ENCODE measurements at regions not wholly inside any gene's neighbourhood (a gene's known extent, or its start where the extent isn't known, plus 50 kb on each side); places are given as distances from the start of the nearest gene placed in this dataset.
"Not testable (repeated sequence)": the region's sequence is repeated elsewhere in the genome, so short reads cannot be mapped to it uniquely, and the experiment has no call there.

DNA sequence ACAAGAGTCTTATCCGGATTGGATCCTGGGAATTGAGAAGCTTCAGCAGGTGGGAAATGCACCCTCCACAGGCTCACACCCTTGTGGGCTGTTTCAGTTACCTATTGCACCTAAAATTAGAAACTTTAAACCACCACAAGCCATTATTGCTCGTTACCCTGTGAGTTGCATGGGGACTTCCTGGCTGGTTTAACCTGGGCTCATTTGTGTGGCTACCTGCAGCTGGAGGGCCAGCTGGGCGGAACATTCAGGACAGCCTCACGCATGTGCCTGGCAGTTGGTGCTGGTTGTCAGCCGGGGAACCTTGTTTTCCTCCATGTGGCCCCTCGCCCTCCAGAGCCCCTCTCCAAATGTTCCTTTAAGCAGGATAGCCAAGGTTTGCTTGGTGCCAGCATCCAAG lies 118.5 kb upstream of the DEFB108B start:
- H3K4me3 ChIP-seq (ENCODE audit: low read depth, low read length); H3K9me3 ChIP-seq (ENCODE audit: control insufficient read depth, insufficient read depth, low read length); DNase-seq (ENCODE audit: low read depth, low spot score); H3K27me3 ChIP-seq (ENCODE audit: control insufficient read depth, insufficient read depth, low read length); POLR2A ChIA-PET; H3K27ac ChIP-seq (ENCODE audit: low read depth, low read length); CTCF ChIA-PET: not testable (repeated sequence)

DNA sequence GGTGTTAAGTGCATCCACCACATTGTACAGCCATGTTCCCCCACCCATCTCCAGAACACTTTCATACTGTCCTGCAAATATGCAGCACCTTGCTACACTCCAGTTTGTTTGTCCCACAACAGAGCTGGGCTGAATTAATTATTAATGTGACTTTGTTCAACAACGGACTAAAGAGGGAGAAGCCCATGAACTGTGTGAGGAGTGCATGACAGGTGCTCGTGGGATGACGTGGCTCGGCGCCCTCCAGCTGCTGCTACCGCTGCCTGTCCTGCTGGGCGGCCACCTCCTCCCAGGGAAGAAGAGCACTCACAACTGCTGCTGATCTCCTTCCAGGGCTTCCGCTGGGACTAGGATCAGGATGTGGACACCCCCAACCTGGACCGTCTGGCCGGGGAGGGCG lies 111.2 kb upstream of the DEFB108B start:
- H3K4me3 ChIP-seq (ENCODE audit: low read depth, low read length); CTCF ChIA-PET; H3K27me3 ChIP-seq (ENCODE audit: control insufficient read depth, insufficient read depth, low read length); DNase-seq (ENCODE audit: low read depth, low spot score); H3K9me3 ChIP-seq (ENCODE audit: control insufficient read depth, insufficient read depth, low read length); POLR2A ChIA-PET; H3K27ac ChIP-seq (ENCODE audit: low read depth, low read length): not testable (repeated sequence)

DNA sequence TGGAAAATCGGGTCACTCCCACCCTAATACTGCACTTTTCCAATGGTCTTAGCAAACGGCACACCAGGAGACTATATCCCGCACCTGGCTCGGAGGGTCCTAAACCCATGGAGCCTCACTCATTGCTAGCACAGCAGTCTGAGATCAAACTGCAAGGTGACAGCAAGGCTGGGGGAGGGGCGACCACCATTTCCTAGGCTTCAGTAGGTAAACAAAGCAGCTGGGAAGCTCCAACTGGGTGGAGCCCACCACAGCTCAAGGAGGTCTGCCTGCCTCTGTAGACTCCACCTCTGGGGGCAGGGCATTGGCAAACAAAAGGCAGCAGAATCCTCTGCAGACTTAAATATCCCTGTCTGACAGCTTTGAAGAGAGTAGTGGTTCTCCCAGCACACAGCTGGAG lies 109.0 kb upstream of the DEFB108B start:
- H3K27me3 ChIP-seq (ENCODE audit: control insufficient read depth, insufficient read depth, low read length); H3K9me3 ChIP-seq (ENCODE audit: control insufficient read depth, insufficient read depth, low read length); CTCF ChIA-PET; DNase-seq (ENCODE audit: low read depth, low spot score); POLR2A ChIA-PET; H3K27ac ChIP-seq (ENCODE audit: low read depth, low read length); H3K4me3 ChIP-seq (ENCODE audit: low read depth, low read length): not testable (repeated sequence)

DNA sequence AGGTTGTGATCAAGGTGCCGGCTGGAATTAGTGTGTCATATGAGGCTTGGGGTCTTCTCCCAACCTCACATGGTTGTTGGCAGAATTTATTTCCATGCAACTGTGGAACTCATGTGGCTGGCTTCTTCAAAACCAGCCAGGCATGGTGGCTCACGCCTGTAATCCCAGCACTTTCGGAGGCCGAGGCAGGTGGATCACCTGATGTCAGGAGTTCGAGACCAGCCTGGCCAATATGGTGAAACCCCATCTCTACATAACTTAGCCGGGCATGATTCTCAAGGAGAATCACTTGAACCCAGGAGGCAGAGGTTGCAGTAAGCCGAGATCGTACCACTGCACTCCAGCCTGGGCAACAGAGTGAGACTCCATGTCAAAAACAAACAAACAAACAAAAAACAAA lies 102.3 kb upstream of the DEFB108B start:
- H3K27ac ChIP-seq (ENCODE audit: low read depth, low read length); CTCF ChIA-PET; POLR2A ChIA-PET; H3K9me3 ChIP-seq (ENCODE audit: control insufficient read depth, insufficient read depth, low read length); DNase-seq (ENCODE audit: low read depth, low spot score); H3K27me3 ChIP-seq (ENCODE audit: control insufficient read depth, insufficient read depth, low read length); H3K4me3 ChIP-seq (ENCODE audit: low read depth, low read length): not testable (repeated sequence)

DNA sequence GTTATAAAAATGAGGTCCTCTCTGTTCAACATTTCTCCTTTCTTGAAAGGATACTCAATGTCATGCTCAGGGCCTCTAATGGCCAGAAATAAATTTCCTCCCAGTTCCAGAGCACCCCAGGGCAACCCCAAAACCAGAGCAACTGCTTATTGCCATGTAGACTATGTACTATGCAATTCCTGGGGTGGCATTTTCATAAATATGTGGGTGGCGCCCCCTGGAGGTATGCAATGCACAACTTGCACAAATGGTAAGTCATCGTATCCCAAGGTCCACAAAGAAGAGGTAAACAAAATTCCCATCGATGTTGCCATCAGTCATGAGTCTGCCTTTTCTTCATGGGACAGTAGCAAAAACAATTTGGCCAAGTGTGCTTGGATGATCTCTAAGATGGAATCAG lies 98.6 kb upstream of the DEFB108B start:
- POLR2A ChIA-PET; H3K9me3 ChIP-seq (ENCODE audit: control insufficient read depth, insufficient read depth, low read length); H3K27ac ChIP-seq (ENCODE audit: low read depth, low read length); CTCF ChIA-PET; H3K27me3 ChIP-seq (ENCODE audit: control insufficient read depth, insufficient read depth, low read length); DNase-seq (ENCODE audit: low read depth, low spot score); H3K4me3 ChIP-seq (ENCODE audit: low read depth, low read length): not testable (repeated sequence)

DNA sequence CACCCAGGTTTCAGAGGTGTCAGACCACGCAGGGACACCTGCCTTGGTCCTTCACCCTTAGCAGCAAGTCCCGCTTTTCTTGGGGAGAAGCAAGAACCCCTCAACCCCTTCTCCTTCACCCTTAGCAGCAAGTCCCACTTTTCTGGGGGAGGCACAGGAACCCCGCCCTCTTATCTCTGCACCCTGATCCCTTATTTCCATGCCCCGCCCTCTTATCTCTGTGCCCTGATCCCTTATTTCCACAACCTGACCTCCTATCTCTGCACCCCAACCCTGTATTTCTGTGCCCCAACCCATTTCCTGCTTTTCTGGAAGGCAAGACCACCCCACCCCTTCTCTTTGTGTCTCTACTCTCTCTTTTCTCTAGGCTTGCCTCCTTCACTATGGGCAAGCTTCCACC lies 94.7 kb upstream of the DEFB108B start:
- H3K27me3 ChIP-seq (ENCODE audit: control insufficient read depth, insufficient read depth, low read length); H3K27ac ChIP-seq (ENCODE audit: low read depth, low read length); CTCF ChIA-PET; DNase-seq (ENCODE audit: low read depth, low spot score); H3K9me3 ChIP-seq (ENCODE audit: control insufficient read depth, insufficient read depth, low read length); H3K4me3 ChIP-seq (ENCODE audit: low read depth, low read length); POLR2A ChIA-PET: not testable (repeated sequence)

DNA sequence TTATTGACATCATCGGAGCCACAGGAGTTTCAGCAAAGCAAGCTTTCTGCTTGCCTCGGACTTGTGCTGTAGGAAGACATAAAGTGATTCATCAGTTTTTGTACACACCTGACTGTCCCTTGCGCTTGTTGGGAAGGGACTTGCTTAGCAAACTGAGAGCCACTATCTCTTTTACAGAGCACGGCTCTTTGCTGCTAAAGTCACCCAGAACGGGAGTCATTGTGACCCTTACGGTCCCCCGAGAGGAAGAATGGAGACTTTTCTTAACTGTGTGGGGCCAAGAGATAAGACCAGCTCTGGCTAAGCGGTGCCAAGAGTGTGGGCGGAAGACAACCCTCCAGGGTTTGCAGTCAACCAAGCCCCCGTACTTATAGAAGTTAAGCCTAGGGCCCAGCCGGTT lies 89.6 kb upstream of the DEFB108B start:
- CTCF ChIA-PET; H3K27me3 ChIP-seq (ENCODE audit: control insufficient read depth, insufficient read depth, low read length); H3K4me3 ChIP-seq (ENCODE audit: low read depth, low read length); POLR2A ChIA-PET; H3K9me3 ChIP-seq (ENCODE audit: control insufficient read depth, insufficient read depth, low read length); DNase-seq (ENCODE audit: low read depth, low spot score); H3K27ac ChIP-seq (ENCODE audit: low read depth, low read length): not testable (repeated sequence)

DNA sequence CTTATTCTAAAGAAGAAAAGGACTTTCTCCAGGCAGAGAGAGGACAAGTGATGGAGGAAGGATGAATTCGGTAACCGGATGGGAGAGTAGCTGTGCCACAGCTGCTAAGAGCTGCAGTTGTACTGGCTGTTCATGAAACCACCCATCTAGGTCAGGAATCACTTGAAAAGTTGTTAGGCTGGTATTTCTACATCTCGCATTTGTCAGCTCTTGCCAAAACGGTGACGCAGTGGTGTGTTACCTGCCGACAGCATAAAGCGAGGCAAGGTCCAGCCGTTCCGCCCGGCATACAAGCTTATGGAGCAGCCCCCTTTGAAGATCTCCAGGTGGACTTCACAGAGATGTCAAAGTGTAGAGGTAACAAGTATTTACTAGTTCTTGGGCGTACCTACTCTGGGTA lies 87.3 kb upstream of the DEFB108B start:
- POLR2A ChIA-PET; H3K4me3 ChIP-seq (ENCODE audit: low read depth, low read length); CTCF ChIA-PET; H3K9me3 ChIP-seq (ENCODE audit: control insufficient read depth, insufficient read depth, low read length); H3K27ac ChIP-seq (ENCODE audit: low read depth, low read length); H3K27me3 ChIP-seq (ENCODE audit: control insufficient read depth, insufficient read depth, low read length); DNase-seq (ENCODE audit: low read depth, low spot score): not testable (repeated sequence)

DNA sequence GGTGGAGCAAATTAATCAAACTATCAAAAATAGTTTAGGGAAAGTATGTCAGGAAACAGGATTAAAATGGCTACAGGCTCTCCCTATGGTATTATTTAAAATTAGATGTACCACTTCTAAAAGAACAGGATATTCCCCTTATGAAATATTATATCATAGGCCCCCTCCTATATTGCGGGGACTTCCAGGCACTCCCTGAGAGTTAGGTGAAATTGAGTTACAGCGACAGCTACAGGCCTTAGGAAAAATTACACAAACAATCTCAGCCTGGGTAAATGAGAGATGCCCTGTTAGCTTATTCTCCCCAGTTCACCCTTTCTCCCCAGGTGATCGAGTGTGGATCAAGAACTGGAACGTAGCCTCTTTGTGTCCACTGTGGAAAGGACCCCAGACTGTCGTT lies 86.7 kb upstream of the DEFB108B start:
- H3K9me3 ChIP-seq (ENCODE audit: control insufficient read depth, insufficient read depth, low read length); DNase-seq (ENCODE audit: low read depth, low spot score); POLR2A ChIA-PET; H3K27me3 ChIP-seq (ENCODE audit: control insufficient read depth, insufficient read depth, low read length); CTCF ChIA-PET; H3K27ac ChIP-seq (ENCODE audit: low read depth, low read length); H3K4me3 ChIP-seq (ENCODE audit: low read depth, low read length): not testable (repeated sequence)

DNA sequence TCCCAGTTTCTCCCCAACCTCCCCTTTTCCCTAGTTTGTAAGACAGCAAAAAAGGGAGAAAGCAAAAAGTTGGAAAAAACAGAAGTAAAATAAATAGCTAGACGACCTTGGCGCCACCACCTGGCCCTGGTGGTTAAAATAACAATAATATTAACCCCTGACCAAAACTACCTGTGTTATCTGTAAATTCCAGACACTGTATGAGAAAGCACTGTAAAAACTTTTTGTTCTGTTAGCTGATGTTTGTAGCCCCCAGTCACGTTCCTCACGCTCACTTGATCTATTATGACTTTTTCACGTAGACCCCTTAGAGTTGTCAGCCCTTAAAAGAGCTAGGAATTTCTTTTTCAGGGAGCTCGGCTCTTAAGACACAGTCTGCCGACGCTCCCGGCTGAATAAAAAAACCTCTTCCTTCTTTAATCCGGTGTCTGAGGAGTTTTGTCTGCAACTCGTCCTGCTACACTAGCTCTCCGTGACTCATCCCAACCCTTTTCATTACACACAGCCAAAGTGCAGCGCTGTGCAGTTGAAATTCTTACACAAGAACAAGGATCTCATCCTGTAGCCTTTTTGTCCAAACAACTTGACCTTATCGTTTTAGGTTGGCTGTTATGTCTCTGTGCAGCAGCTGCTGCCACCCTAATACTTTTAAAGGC lies 83.9 kb upstream of the DEFB108B start:
- DNase-seq (ENCODE audit: low read depth, low spot score); H3K27ac ChIP-seq (ENCODE audit: low read depth, low read length); H3K27me3 ChIP-seq (ENCODE audit: control insufficient read depth, insufficient read depth, low read length); POLR2A ChIA-PET; H3K4me3 ChIP-seq (ENCODE audit: low read depth, low read length); H3K9me3 ChIP-seq (ENCODE audit: control insufficient read depth, insufficient read depth, low read length): not testable (repeated sequence)
- CTCF ChIA-PET: interaction anchor here (1.2 kb wide), 1 partner anchor 65 kb away, joined by 3 read pairs; no protein-coding TSS in a partner anchor

DNA sequence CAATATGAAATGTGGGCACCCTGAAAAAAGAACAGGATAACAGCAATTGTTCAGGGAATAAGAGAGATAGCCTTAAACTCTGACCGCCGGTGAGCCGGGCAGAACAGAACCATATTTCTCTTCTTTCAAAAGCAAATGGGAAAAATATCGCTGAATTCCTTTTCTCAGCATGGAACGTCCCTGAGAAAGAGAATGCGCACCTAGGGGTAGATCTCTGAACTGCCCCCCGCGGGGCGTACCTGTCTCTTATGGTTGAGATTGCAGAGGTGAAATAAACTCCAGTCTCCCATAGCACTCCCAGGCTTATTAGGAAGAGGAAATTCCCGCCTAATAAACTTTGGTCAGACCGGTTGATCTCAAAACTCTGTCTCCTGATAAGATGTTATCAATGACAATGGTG lies 82.1 kb upstream of the DEFB108B start:
- H3K4me3 ChIP-seq (ENCODE audit: low read depth, low read length); H3K27ac ChIP-seq (ENCODE audit: low read depth, low read length); DNase-seq (ENCODE audit: low read depth, low spot score); H3K27me3 ChIP-seq (ENCODE audit: control insufficient read depth, insufficient read depth, low read length); POLR2A ChIA-PET; H3K9me3 ChIP-seq (ENCODE audit: control insufficient read depth, insufficient read depth, low read length); CTCF ChIA-PET: not testable (repeated sequence)

DNA sequence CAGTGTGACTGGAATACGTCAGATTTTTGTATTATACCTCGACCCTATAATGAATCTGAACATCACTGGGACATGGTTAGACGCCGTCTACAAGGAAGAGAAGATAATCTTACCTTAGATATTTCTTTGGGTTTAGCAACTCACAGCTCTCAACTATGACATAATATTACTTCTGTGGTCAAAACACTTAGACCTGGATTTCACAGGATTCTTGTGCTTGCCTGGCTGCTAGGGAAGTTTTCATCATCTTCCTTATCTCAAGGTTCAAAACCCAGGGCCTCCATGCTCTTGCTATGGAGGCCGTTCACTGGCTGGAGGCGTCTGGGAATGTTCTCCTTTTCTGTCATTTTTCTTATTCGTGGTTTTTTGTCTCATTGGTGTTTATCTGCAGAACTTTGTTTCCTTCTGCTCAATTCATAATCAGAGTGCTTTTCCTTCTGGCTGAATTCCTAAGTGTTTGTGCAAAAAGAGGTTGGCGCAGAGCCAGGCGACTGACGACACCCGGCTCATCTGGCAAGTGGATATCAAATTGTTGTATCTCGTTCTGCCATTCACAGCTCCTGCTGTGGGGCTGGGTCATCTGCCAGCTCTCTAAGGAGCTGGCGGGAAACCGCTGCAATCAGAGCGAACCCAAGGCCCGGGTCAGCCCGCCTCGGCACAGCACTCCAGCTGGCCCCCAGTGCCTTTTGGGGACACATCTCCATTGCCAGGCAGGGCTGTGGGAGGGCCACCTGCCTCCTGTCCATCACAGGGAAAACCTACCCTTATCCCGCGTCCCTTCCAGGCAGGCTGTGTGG lies 68.1 kb upstream of the DEFB108B start:
- CTCF ChIA-PET; H3K27me3 ChIP-seq (ENCODE audit: control insufficient read depth, insufficient read depth, low read length); H3K4me3 ChIP-seq (ENCODE audit: low read depth, low read length); H3K27ac ChIP-seq (ENCODE audit: low read depth, low read length); H3K9me3 ChIP-seq (ENCODE audit: control insufficient read depth, insufficient read depth, low read length); POLR2A ChIA-PET; DNase-seq (ENCODE audit: low read depth, low spot score): not testable (repeated sequence)

Measured in AG04450 (cell line).